Spleen (tissue), 11 donors: ENCODE measurements at regions not wholly inside any gene's neighbourhood (a gene's known extent, or its start where the extent isn't known, plus 50 kb on each side); places are given as distances from the start of the nearest gene placed in this dataset.

Experiments
- DNase-seq: peaks from one replicate; pipeline ENCODE4 v3.0.0-alpha.2; 2020
- H3K27ac ChIP-seq, 8 donors: fragments of 200-600 bp; sonication (generic) in 7 of 8; 1 replicate in 4 of 8; 2 replicates in 4 of 8; pipeline versions ENCODE4 v1.5.0 to v1.8.0; 2016 to 2021; ENCODE audit warnings: inconsistent platforms in 4 of 8, mild to moderate bottlenecking in 4 of 8, moderate library complexity in 1 of 8
- H3K27me3 ChIP-seq, 7 donors: fragments of 200-600 bp; sonication (generic) in 6 of 7; replicated peaks in 1 of 7; 1 replicate in 4 of 7; 2 replicates in 3 of 7; pipeline versions ENCODE4 v1.5.0 to v1.8.0; 2016 to 2021; ENCODE audit warnings: inconsistent platforms in 3 of 7, mild to moderate bottlenecking in 1 of 7
- H3K36me3 ChIP-seq, 6 donors: fragments of 200-600 bp; sonication (generic) in 5 of 6; 1 replicate in 4 of 6; 2 replicates in 2 of 6; pipeline versions ENCODE4 v1.5.0 to v1.8.0; 2016 to 2021; ENCODE audit warnings: inconsistent platforms in 2 of 6
- H3K4me1 ChIP-seq, 6 donors: fragments of 200-600 bp; sonication (generic) in 5 of 6; 1 replicate in 3 of 6; 2 replicates in 3 of 6; pipeline versions ENCODE4 v1.5.0 to v1.8.0; 2016 to 2021; ENCODE audit warnings: inconsistent platforms in 3 of 6
- H3K4me3 ChIP-seq, 8 donors: fragments of 200-600 bp; sonication (generic) in 7 of 8; 1 replicate in 4 of 8; 2 replicates in 4 of 8; pipeline versions ENCODE4 v1.5.0 to v1.8.0; 2016 to 2021; ENCODE audit warnings: inconsistent platforms in 4 of 8, mild to moderate bottlenecking in 4 of 8, moderate library complexity in 2 of 8
- H3K9me3 ChIP-seq, 8 donors: fragments of 200-600 bp; sonication (generic) in 7 of 8; 1 replicate in 4 of 8; 2 replicates in 4 of 8; pipeline versions ENCODE4 v1.5.0 to v1.8.0; 2016 to 2021; ENCODE audit warnings: inconsistent platforms in 4 of 8
- POLR2A ChIP-seq, 3 donors: fragments of 450-650 bp; IDR thresholded peaks; one replicate each; pipeline ENCODE4 v1.5.1; 2017; ENCODE audit warnings: antibody characterized with exemption in 3 of 3, mild to moderate bottlenecking in 1 of 3
- POLR2AphosphoS5 ChIP-seq, 3 donors: sonication (generic); formaldehyde crosslinking; IDR thresholded peaks; one replicate each; pipeline ENCODE4 v1.5.1; 2017; ENCODE audit warnings: antibody characterized with exemption in 3 of 3
- WGBS, 5 donors: extraction: QIAGEN DNeasy Blood & Tissue Kit in 3 of 5; methylation state at CpG; one replicate each; pipeline versions ENCODE4 v1.1.5 to v1.1.7; 2013 to 2018; 5-methylcytosine and 5-hydroxymethylcytosine counted together
- intact Hi-C: fragments of 100-400 bp; cut with DNase I; formaldehyde crosslinking; loops from one replicate; pipeline ENCODE4 v1.15.0; 2023; ENCODE audit warnings: low total_unique reads
- TF ChIP-seq, protein P1 (sequence below), 11 experiments: fragments of 200-600 bp in 7 of 11; fragments of 450-650 bp in 4 of 11; sonication (generic) in 4 of 11; IDR thresholded peaks in 8 of 11; conservative IDR thresholded peaks in 3 of 11; 1 replicate in 7 of 11; 2 replicates in 4 of 11; pipeline versions ENCODE4 v1.4.0 to v1.8.0; 2016 to 2021; ENCODE audit warnings: antibody characterized with exemption in 11 of 11, inconsistent platforms in 4 of 11, mild to moderate bottlenecking in 1 of 11
- donor health status: healthy with polysubstance abuse.
- donor health status: DM: no; HTN: no; CAD: no; lungs with moderate emphysema.
- donor health status: DM: no; HTN: no; CAD: no.
- donor health status: Bipolar disorder and iron deficiency.
- donor health status: healthy.
- donor health status: DM: no; HTN: no; CAD: no.
- donor health status: DM: yes; HTN: yes; CAD: no.

GRCh38 chr2:163462993-163463392, 272.8 kb downstream of the FIGN start:
- WGBS, 5 donors, result 90 to 98% (median 93%) methylated on average over 5 of the region's 5 CpGs
- H3K4me3 ChIP-seq, result no peak overlapping the region
- no peaks in the 10 kb centered on the region for H3K36me3 ChIP-seq
- no peak overlapping the region for H3K27ac ChIP-seq
- TF ChIP-seq POLR2AphosphoS5 (IDR thresholded peaks at IDR 0.05), result no peak
- TF ChIP-seq, protein P1, sequence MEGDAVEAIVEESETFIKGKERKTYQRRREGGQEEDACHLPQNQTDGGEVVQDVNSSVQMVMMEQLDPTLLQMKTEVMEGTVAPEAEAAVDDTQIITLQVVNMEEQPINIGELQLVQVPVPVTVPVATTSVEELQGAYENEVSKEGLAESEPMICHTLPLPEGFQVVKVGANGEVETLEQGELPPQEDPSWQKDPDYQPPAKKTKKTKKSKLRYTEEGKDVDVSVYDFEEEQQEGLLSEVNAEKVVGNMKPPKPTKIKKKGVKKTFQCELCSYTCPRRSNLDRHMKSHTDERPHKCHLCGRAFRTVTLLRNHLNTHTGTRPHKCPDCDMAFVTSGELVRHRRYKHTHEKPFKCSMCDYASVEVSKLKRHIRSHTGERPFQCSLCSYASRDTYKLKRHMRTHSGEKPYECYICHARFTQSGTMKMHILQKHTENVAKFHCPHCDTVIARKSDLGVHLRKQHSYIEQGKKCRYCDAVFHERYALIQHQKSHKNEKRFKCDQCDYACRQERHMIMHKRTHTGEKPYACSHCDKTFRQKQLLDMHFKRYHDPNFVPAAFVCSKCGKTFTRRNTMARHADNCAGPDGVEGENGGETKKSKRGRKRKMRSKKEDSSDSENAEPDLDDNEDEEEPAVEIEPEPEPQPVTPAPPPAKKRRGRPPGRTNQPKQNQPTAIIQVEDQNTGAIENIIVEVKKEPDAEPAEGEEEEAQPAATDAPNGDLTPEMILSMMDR (IDR thresholded peaks at IDR 0.05 in 8 of 11, conservative IDR thresholded peaks at IDR 0.05 in 3 of 11), result no peak
- TF ChIP-seq POLR2A (IDR thresholded peaks at IDR 0.05), result no peak
- no peaks in the 10 kb centered on the region for H3K27me3 ChIP-seq
- peaks cover 0 to 3% (median 0%) of the 10 kb centered on the region in 6 donors for H3K4me1 ChIP-seq
- intact Hi-C loops, result no loop called here
- no peak for DNase-seq
- no peaks in the 10 kb centered on the region for H3K9me3 ChIP-seq

- intact Hi-C loops, result no loop called here
- TF ChIP-seq POLR2AphosphoS5 (IDR thresholded peaks at IDR 0.05) (no peak), POLR2A (IDR thresholded peaks at IDR 0.05) (no peak)
- TF ChIP-seq, protein P1 (IDR thresholded peaks at IDR 0.05 in 8 of 11, conservative IDR thresholded peaks at IDR 0.05 in 3 of 11), result no peak
- Histone ChIP-seq H3K27ac (no peak overlapping the region), H3K9me3 (no peaks in the 10 kb centered on the region), H3K4me3 (no peak overlapping the region), H3K4me1 (no peaks in the 10 kb centered on the region), H3K27me3 (no peaks in the 10 kb centered on the region), H3K36me3 (no peaks in the 10 kb centered on the region)
- WGBS, 5 donors, result 92 to 95% (median 93%) methylated on average over 9 of the region's 9 CpGs
- DNase-seq, result no peak
These were observed 275.8 kb downstream of the FIGN start for GRCh38 chr2:163459986-163460385.

GRCh38 chr2:163456953-163457743, 278.7 kb downstream of the FIGN start:
- Histone ChIP-seq H3K4me3 (no peak overlapping the region), H3K9me3 (no peaks in the 10 kb centered on the region), H3K36me3 (no peaks in the 10 kb centered on the region), H3K4me1 (no peaks in the 10 kb centered on the region), H3K27ac (no peak overlapping the region), H3K27me3 (no peaks in the 10 kb centered on the region)
- DNase-seq, result no peak
- WGBS, 5 donors, result 74 to 93% (median 87%) methylated on average over 3 of the region's 3 CpGs
- TF ChIP-seq POLR2A (IDR thresholded peaks at IDR 0.05) (no peak), POLR2AphosphoS5 (IDR thresholded peaks at IDR 0.05) (no peak)
- TF ChIP-seq, protein P1 (IDR thresholded peaks at IDR 0.05 in 8 of 11, conservative IDR thresholded peaks at IDR 0.05 in 3 of 11), result no peak
- intact Hi-C loops, result no loop called here

GRCh38 chr2:163455815-163456214, 280.0 kb downstream of the FIGN start:
- no peaks in the 10 kb centered on the region for H3K9me3 ChIP-seq
- no peak for DNase-seq
- TF ChIP-seq POLR2AphosphoS5 (IDR thresholded peaks at IDR 0.05) (no peak), POLR2A (IDR thresholded peaks at IDR 0.05) (no peak)
- TF ChIP-seq, protein P1 (IDR thresholded peaks at IDR 0.05 in 8 of 11, conservative IDR thresholded peaks at IDR 0.05 in 3 of 11), result no peak
- intact Hi-C loops, result no loop called here
- no peaks in the 10 kb centered on the region for H3K36me3 ChIP-seq
- no peak overlapping the region for H3K4me3 ChIP-seq
- no peaks in the 10 kb centered on the region for H3K4me1 ChIP-seq
- H3K27ac ChIP-seq, result no peak overlapping the region
- no peaks in the 10 kb centered on the region for H3K27me3 ChIP-seq
